ENCODE measurements at regions not wholly inside any gene's neighbourhood (a gene's known extent, or its start where the extent isn't known, plus 50 kb on each side); places are given as distances from the start of the nearest gene placed in this dataset.
"Not testable (repeated sequence)": the region's sequence is repeated elsewhere in the genome, so short reads cannot be mapped to it uniquely, and the experiment has no call there.

DNA sequence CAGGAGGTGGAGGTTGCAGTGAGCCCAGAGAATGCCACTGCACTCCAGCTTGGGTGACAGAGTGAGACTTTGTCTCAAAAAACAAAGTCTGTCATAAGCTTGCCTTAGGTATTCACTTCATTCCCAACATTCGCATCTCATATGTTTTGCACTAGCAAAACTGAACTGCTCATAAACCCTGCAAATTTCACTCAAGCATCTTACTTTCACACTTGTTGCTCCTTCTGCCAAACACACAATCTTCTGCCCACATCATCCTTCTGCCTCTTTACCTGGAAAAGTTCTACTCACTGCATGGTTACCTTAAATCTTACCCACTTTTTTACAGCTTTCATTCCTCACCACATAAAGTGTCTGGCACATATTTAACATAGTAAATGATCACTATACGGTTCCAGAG, 152.5 kb downstream of the USP22 start:
- Histone ChIP-seq H3K4me3 (ENCODE audit: low read length) (no peak overlapping the region), H3K4me2 (ENCODE audit: low read length) (no peak overlapping the region), H3F3A (ENCODE audit: insufficient read depth, low read length, poor library complexity, severe bottlenecking) (no peaks in the 10 kb centered on the region), H3K9ac (ENCODE audit: low read length) (no peak overlapping the region), H4K20me1 (ENCODE audit: insufficient read depth) (no peaks in the 10 kb centered on the region), H3K27me3 (ENCODE audit: insufficient read depth, low read depth, low read length) (no peaks in the 10 kb centered on the region), H3K36me3 (ENCODE audit: insufficient read depth, low read length) (no peaks in the 10 kb centered on the region), H3K9me3 (ENCODE audit: low read length) (no peaks in the 10 kb centered on the region), H3K9me2 (ENCODE audit: insufficient read depth, low read length) (no peaks in the 10 kb centered on the region), H3K79me2 (replicated peaks; ENCODE audit: insufficient read depth, low read length) (peaks cover 31% of the 10 kb centered on the region), H3K27ac (ENCODE audit: low read length) (no peak overlapping the region), H2AFZ (ENCODE audit: low read depth, low read length) (no peak overlapping the region)
- TF ChIP-seq REST (IDR thresholded peaks at IDR 0.05; ENCODE audit: borderline replicate concordance), result no peak
- no peak for TF ChIP-seq SMC3 (conservative IDR thresholded peaks at IDR 0.05; ENCODE audit: poor library complexity)
- no peak for TF ChIP-seq POLR2AphosphoS5 (IDR thresholded peaks at IDR 0.05)
- no peak for TF ChIP-seq TAF1 (IDR thresholded peaks at IDR 0.05; ENCODE audit: low read depth)
- no peak for TF ChIP-seq EP300 (conservative IDR thresholded peaks at IDR 0.05; ENCODE audit: poor library complexity, severe bottlenecking)
- TF ChIP-seq CTCF (IDR thresholded peaks at IDR 0.05; ENCODE audit: poor library complexity, severe bottlenecking), result no peak
- TF ChIP-seq MXI1 (conservative IDR thresholded peaks at IDR 0.05; ENCODE audit: poor library complexity, severe bottlenecking), result no peak
- no peak for TF ChIP-seq EZH2 (IDR thresholded peaks at IDR 0.05; ENCODE audit: borderline replicate concordance, insufficient read depth, low read length, poor library complexity, severe bottlenecking)
- no peak for TF ChIP-seq RAD21 (conservative IDR thresholded peaks at IDR 0.05)

GRCh38 chr17:20895426-20895825, 147.4 kb downstream of the USP22 start:
- H3K27me3 ChIP-seq (ENCODE audit: insufficient read depth, low read depth, low read length); H4K20me1 ChIP-seq (ENCODE audit: insufficient read depth); H3K4me3 ChIP-seq (ENCODE audit: low read length); H3F3A ChIP-seq (ENCODE audit: insufficient read depth, low read length, poor library complexity, severe bottlenecking); H2AFZ ChIP-seq (ENCODE audit: low read depth, low read length); H3K9ac ChIP-seq (ENCODE audit: low read length); H3K27ac ChIP-seq (ENCODE audit: low read length); H3K79me2 ChIP-seq (replicated peaks; ENCODE audit: insufficient read depth, low read length); H3K4me2 ChIP-seq (ENCODE audit: low read length); H3K9me2 ChIP-seq (ENCODE audit: insufficient read depth, low read length); H3K36me3 ChIP-seq (ENCODE audit: insufficient read depth, low read length); H3K9me3 ChIP-seq (ENCODE audit: low read length): not testable (repeated sequence)

DNA sequence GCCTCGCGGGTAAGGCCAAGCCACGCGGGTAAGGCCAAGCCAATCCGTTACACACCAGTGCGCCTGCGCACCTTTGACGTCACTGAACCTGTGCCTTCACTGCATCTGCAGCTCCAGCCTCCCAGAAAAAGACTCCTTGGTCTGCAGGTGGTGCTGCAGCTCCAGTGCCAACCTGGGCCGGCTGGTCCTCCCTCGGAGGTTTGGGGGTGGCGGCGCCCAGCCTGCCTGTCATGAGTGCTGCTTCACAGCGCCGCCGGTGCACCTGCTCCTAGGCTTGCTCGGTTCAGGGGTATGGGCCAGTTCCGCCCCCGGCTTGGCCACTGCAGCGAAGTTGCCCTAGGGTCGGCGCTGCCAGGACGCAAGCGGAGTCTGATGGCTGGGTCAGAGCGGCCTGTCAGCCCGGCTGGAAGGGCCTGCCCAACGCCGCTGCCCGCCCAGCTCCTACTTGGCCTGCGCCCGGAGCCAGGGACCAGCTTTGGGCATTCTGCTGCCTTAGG, 146.6 kb downstream of the USP22 start:
- TF ChIP-seq EZH2 (IDR thresholded peaks at IDR 0.05; ENCODE audit: borderline replicate concordance, insufficient read depth, low read length, poor library complexity, severe bottlenecking) (no peak), SMC3 (conservative IDR thresholded peaks at IDR 0.05; ENCODE audit: poor library complexity) (no peak), POLR2AphosphoS5 (IDR thresholded peaks at IDR 0.05) (no peak), EP300 (conservative IDR thresholded peaks at IDR 0.05; ENCODE audit: poor library complexity, severe bottlenecking) (no peak), REST (IDR thresholded peaks at IDR 0.05; ENCODE audit: borderline replicate concordance) (no peak), RAD21 (conservative IDR thresholded peaks at IDR 0.05) (no peak), TAF1 (IDR thresholded peaks at IDR 0.05; ENCODE audit: low read depth) (no peak), CTCF (IDR thresholded peaks at IDR 0.05; ENCODE audit: poor library complexity, severe bottlenecking) (no peak), MXI1 (conservative IDR thresholded peaks at IDR 0.05; ENCODE audit: poor library complexity, severe bottlenecking) (no peak)
- no peaks in the 10 kb centered on the region for H3K79me2 ChIP-seq (replicated peaks; ENCODE audit: insufficient read depth, low read length)

More for the DNA sequence above, 146.6 kb downstream of the USP22 start:
- no peaks in the 10 kb centered on the region for H3K9me3 ChIP-seq (ENCODE audit: low read length)
- no peak overlapping the region for H2AFZ ChIP-seq (ENCODE audit: low read depth, low read length)
- no peaks in the 10 kb centered on the region for H3K36me3 ChIP-seq (ENCODE audit: insufficient read depth, low read length)
- H3F3A ChIP-seq (ENCODE audit: insufficient read depth, low read length, poor library complexity, severe bottlenecking), result no peaks in the 10 kb centered on the region
- H4K20me1 ChIP-seq (ENCODE audit: insufficient read depth), result no peaks in the 10 kb centered on the region
- no peak overlapping the region for H3K27ac ChIP-seq (ENCODE audit: low read length)
- no peak overlapping the region for H3K4me2 ChIP-seq (ENCODE audit: low read length)
- no peak overlapping the region for H3K9ac ChIP-seq (ENCODE audit: low read length)
- H3K9me2 ChIP-seq (ENCODE audit: insufficient read depth, low read length), result no peaks in the 10 kb centered on the region
- no peak overlapping the region for H3K4me3 ChIP-seq (ENCODE audit: low read length)
- H3K27me3 ChIP-seq (ENCODE audit: insufficient read depth, low read depth, low read length), result no peaks in the 10 kb centered on the region

All from neural cell (in vitro differentiated cells).